Activated CD4-positive, alpha-beta T cell treated with anti-CD3 and anti-CD28 coated beads, Interleukin-2, amount 10 ng/mL, durations not matched to agents 7 days and 5 days (primary cell): ENCODE measurements at regions not wholly inside any gene's neighbourhood (a gene's known extent, or its start where the extent isn't known, plus 50 kb on each side); places are given as distances from the start of the nearest gene placed in this dataset.

Experiments
- CTCF ChIA-PET: fragments of 350-600 bp; sonication (Branson Sonifier 250); formaldehyde crosslinking; loops from one replicate; lab custom pipeline; 2021; ENCODE audit warnings: antibody characterized with exemption; lab: Charles Lee
- POLR2A ChIA-PET: fragments of 350-600 bp; sonication (Branson Sonifier 250); formaldehyde crosslinking; loops from one replicate; lab custom pipeline; 2021; ENCODE audit warnings: antibody characterized with exemption; lab: Charles Lee
- DNase-seq: peaks from one replicate; pipeline ENCODE4 v3.0.0-alpha.2; 2020
- H3K27ac Mint-ChIP-seq: one replicate; pipeline ENCODE4 v1.8.0; 2021; ENCODE audit warnings: mild to moderate bottlenecking, moderate library complexity, mixed read lengths
- H3K27me3 Mint-ChIP-seq: one replicate; pipeline ENCODE4 v1.8.0; 2021; ENCODE audit warnings: mixed read lengths
- H3K36me3 Mint-ChIP-seq: one replicate; pipeline ENCODE4 v1.8.0; 2021; ENCODE audit warnings: low read depth, mixed read lengths
- H3K4me1 Mint-ChIP-seq: one replicate; pipeline ENCODE4 v1.8.0; 2021; ENCODE audit warnings: mixed read lengths
- H3K4me3 Mint-ChIP-seq: one replicate; pipeline ENCODE4 v1.8.0; 2021; ENCODE audit warnings: mild to moderate bottlenecking, moderate library complexity, mixed read lengths
- H3K9me3 Mint-ChIP-seq: one replicate; pipeline ENCODE4 v1.8.0; 2021; ENCODE audit warnings: mixed read lengths

GRCh38 chr1:178632653-178633052 is 92.4 kb upstream of the RALGPS2 start:
- CTCF ChIA-PET = no interaction called here
- no peak for DNase-seq
- Mint-ChIP-seq H3K4me3 (no peak overlapping the region), H3K9me3 (no peaks in the 10 kb centered on the region), H3K27ac (no peak overlapping the region), H3K36me3 (no peaks in the 10 kb centered on the region), H3K27me3 (no peaks in the 10 kb centered on the region), H3K4me1 (no peaks in the 10 kb centered on the region)
- POLR2A ChIA-PET = no interaction called here

DNA sequence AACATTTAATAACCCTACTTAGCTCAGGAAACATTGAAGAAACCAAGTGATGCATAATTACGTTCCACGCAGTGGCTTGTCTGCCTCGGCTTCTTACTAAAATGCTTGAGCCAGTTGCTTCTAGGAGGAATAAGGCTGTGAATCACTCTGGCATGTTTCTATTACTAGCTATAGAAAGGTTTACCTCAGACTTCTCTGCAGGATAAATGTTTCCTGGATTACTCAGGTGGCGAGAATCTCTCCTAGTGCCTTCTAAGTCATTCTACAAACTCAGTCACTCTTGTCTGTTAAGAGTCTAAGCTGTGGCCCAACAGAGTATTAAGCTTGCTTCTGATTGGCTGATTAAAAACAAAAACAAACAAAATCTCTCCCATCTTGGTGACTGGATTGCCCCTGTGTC is 92.0 kb upstream of the RALGPS2 start:
- ChIA-PET CTCF (interaction anchor here (0.6 kb wide), 1 partner anchor 14 kb away, joined by 3 read pairs; no protein-coding TSS in a partner anchor), POLR2A (no interaction called here)
- Mint-ChIP-seq H3K9me3 (no peaks in the 10 kb centered on the region), H3K27ac (no peak overlapping the region), H3K27me3 (no peaks in the 10 kb centered on the region), H3K4me3 (no peak overlapping the region), H3K36me3 (no peaks in the 10 kb centered on the region), H3K4me1 (no peaks in the 10 kb centered on the region)
- DNase-seq = no peak

DNA sequence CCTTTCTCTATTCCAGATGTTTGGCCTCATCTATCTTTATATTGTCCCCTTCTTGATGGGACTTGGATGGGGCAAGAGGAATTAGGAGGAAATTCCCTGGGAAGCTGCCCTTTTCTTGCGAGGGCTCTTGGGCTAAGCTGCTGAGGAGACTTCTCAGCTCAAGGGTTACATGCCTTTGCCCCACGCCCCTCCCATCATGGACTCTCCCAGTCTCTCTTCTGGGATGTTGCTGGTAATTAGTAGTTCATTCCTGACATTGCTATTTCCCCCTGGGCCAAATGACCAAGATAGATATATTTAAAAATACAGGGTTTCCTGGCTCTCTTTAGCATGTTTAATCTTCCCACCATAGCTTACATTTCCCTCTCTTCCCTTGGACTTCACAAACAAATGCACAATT is 90.6 kb upstream of the RALGPS2 start:
- ChIA-PET CTCF (interaction anchor here (0.6 kb wide), 1 partner anchor 755 kb away, joined by 6 read pairs; no protein-coding TSS in a partner anchor), POLR2A (no interaction called here)
- H3K36me3 Mint-ChIP-seq = no peaks in the 10 kb centered on the region
- no peaks in the 10 kb centered on the region for H3K27me3 Mint-ChIP-seq
- H3K4me1 Mint-ChIP-seq = no peaks in the 10 kb centered on the region
- no peak overlapping the region for H3K27ac Mint-ChIP-seq
- no peak for DNase-seq
- no peaks in the 10 kb centered on the region for H3K9me3 Mint-ChIP-seq
- H3K4me3 Mint-ChIP-seq = no peak overlapping the region

DNA sequence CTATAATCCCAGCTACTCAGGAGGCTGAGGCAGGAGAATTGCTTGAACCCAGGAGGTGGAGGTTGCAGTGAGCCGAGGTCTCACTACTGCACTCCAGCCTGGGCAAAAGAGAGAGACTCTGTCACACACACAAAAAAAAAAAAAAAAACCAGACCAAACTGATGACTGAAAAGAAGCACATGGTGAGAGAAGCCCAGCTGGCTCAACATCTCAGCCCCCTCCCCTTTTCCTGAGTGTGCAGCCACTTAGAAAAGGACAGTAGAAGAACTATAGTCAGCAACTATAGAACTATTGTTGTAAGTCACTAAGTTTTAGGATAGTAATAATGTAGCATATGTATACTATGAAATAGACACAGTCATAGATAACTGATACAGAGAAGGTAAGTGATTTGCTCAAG is 87.2 kb upstream of the RALGPS2 start:
- Mint-ChIP-seq H3K27me3 (no peaks in the 10 kb centered on the region), H3K36me3 (no peaks in the 10 kb centered on the region), H3K4me3 (no peak overlapping the region), H3K4me1 (no peaks in the 10 kb centered on the region), H3K9me3 (no peaks in the 10 kb centered on the region), H3K27ac (no peak overlapping the region)
- no peak for DNase-seq
- ChIA-PET CTCF (no interaction called here), POLR2A (no interaction called here)

GRCh38 chr1:178639326-178639725 is 85.7 kb upstream of the RALGPS2 start:
- Mint-ChIP-seq H3K27ac (no peak overlapping the region), H3K4me3 (no peak overlapping the region), H3K4me1 (no peaks in the 10 kb centered on the region), H3K9me3 (no peaks in the 10 kb centered on the region), H3K27me3 (peaks cover 2% of the 10 kb centered on the region), H3K36me3 (no peaks in the 10 kb centered on the region)
- no peak for DNase-seq
- ChIA-PET CTCF (interaction anchor here (0.6 kb wide), 1 partner anchor 69 kb away, joined by 3 read pairs; no protein-coding TSS in a partner anchor), POLR2A (no interaction called here)

- Mint-ChIP-seq H3K27me3 (peaks cover 2% of the 10 kb centered on the region), H3K4me3 (no peak overlapping the region), H3K27ac (no peak overlapping the region), H3K9me3 (no peaks in the 10 kb centered on the region), H3K4me1 (no peaks in the 10 kb centered on the region), H3K36me3 (no peaks in the 10 kb centered on the region)
- DNase-seq = no peak
- ChIA-PET CTCF (no interaction called here), POLR2A (no interaction called here)
Observed at GRCh38 chr1:178642282-178642681, 82.8 kb upstream of the RALGPS2 start.

- ChIA-PET CTCF (no interaction called here), POLR2A (no interaction called here)
- Mint-ChIP-seq H3K27ac (no peak overlapping the region), H3K36me3 (no peaks in the 10 kb centered on the region), H3K27me3 (peaks cover 2% of the 10 kb centered on the region), H3K4me3 (no peak overlapping the region), H3K4me1 (no peaks in the 10 kb centered on the region), H3K9me3 (no peaks in the 10 kb centered on the region)
- DNase-seq = no peak
Observed at GRCh38 chr1:178643349-178643748, 81.7 kb upstream of the RALGPS2 start.

DNA sequence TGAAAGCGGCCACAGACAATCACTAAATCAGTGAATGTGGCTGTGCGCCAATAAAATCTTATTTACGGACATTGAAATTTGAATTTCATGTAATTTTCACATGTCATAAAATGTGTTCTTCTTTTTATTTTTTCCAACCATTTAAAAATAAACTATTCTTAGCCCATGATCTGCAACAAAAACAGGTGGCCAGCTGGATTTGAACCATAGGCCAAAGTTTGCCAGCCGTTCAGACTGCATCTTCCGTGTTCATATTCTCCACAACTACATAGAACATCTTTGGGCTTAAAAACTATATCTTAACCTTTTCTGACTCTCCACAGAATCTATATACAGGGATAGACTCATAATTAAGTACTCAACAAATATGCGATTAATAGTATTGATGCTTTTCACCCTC is 81.2 kb upstream of the RALGPS2 start:
- CTCF ChIA-PET = no interaction called here
- POLR2A ChIA-PET = no interaction called here
- no peaks in the 10 kb centered on the region for H3K36me3 Mint-ChIP-seq
- H3K27ac Mint-ChIP-seq = no peak overlapping the region
- no peaks in the 10 kb centered on the region for H3K4me1 Mint-ChIP-seq
- no peak for DNase-seq
- no peak overlapping the region for H3K4me3 Mint-ChIP-seq
- peaks cover 2% of the 10 kb centered on the region for H3K27me3 Mint-ChIP-seq
- no peaks in the 10 kb centered on the region for H3K9me3 Mint-ChIP-seq

DNA sequence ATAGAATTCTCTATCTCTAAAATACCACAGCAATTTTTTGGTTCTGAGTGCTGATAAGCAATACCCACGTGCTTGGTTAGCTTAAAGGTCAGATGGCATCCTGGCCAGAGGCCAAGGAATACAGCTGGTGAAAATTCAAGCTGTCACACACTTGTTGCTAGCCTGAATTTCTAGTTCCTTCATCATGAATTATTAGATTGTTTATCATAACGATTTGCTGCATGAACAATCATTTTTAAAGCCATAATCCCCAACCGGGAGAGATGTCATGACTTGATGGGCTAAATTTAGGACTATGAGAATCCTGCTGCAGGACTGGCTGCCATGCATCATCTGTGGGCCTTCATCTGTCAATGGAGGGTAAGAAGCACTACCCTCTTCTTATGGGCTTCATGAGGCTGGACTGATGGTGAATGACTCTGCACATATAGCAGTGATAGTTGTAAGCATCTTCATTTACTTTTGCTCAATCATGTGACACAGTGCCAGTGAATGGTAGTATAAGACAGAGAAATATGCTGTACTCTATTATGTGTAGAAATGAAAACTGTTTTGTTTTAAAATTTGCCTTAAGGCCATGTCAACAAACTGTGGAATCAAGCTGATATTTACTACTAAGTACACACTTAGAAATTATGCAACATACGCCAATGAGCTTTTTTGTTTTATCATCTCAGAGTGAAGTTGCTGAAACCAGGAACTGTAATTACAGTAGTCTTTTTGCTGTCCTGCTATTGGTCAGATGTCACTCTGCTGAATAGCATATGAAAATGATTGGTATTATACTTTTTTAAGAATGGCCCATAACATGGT is 80.5 kb upstream of the RALGPS2 start:
- ChIA-PET CTCF (no interaction called here), POLR2A (no interaction called here)
- Mint-ChIP-seq H3K27ac (no peak overlapping the region), H3K4me3 (no peak overlapping the region), H3K36me3 (no peaks in the 10 kb centered on the region), H3K4me1 (no peaks in the 10 kb centered on the region), H3K9me3 (no peaks in the 10 kb centered on the region), H3K27me3 (peaks cover 2% of the 10 kb centered on the region)
- DNase-seq = no peak

DNA sequence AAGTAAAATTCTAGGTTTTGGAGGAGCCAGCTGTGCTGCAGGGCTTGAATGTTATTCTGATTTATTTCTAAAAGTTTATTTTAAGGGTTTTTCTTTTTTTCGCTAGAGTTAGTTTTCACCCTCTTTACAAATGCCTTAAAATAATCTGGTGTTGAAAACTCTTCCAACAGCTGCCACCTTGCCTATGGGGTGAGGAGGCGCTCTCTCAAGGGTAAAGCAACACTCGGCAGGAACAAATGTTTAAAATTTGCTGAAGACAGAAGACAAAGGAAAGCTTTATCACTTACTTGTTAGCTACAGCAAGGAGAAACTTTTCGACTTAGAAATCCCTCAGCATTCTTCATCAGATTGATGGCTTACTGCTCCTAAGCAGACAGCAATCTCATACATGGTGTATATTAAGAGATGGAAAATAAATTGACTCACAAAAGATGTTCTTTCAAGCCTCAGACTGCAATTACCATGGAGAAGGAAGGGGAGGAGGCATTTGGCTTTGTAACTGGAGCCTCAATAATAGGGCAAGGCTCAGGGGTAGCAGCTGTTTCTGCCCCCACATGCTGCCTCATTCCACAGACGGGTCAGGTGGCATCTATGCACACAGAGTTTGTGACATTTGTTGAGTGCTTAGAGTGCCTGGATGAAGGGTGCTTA is 79.8 kb upstream of the RALGPS2 start:
- Mint-ChIP-seq H3K27me3 (peaks cover 4% of the 10 kb centered on the region), H3K4me1 (no peaks in the 10 kb centered on the region), H3K27ac (no peak overlapping the region), H3K36me3 (no peaks in the 10 kb centered on the region), H3K4me3 (no peak overlapping the region), H3K9me3 (no peaks in the 10 kb centered on the region)
- CTCF ChIA-PET = no interaction called here
- POLR2A ChIA-PET = no interaction called here
- no peak for DNase-seq

DNA sequence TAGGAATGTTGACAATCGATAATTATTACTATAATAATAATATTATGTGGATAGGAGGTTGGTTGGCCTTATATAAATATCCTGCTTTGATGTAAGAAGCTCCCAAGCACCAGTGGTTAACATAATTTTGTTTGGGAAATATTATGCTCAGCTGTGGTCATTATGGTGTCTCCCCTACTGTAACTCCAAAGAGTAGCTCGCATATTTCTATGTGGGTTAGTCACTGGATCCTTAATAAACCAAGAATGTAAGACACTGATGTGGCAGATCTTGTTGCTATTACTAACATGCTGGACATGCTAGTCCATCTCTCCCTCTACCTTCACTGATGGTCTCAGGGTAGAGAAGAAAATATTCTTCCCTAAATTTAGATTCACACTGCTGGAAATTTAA is 79.2 kb upstream of the RALGPS2 start:
- Mint-ChIP-seq H3K4me1 (no peaks in the 10 kb centered on the region), H3K9me3 (no peaks in the 10 kb centered on the region), H3K27ac (no peak overlapping the region), H3K27me3 (peaks cover 4% of the 10 kb centered on the region), H3K36me3 (no peaks in the 10 kb centered on the region), H3K4me3 (no peak overlapping the region)
- POLR2A ChIA-PET = no interaction called here
- CTCF ChIA-PET = no interaction called here
- no peak for DNase-seq

- ChIA-PET CTCF (no interaction called here), POLR2A (no interaction called here)
- Mint-ChIP-seq H3K9me3 (no peaks in the 10 kb centered on the region), H3K4me1 (no peaks in the 10 kb centered on the region), H3K36me3 (no peaks in the 10 kb centered on the region), H3K27ac (no peak overlapping the region), H3K4me3 (no peak overlapping the region), H3K27me3 (peaks cover 4% of the 10 kb centered on the region)
- DNase-seq = no peak
Observed at GRCh38 chr1:178646821-178647220, 78.2 kb upstream of the RALGPS2 start.

GRCh38 chr1:178648151-178648550 is 76.9 kb upstream of the RALGPS2 start:
- ChIA-PET CTCF (no interaction called here), POLR2A (no interaction called here)
- no peaks in the 10 kb centered on the region for H3K9me3 Mint-ChIP-seq
- H3K27ac Mint-ChIP-seq = no peak overlapping the region
- DNase-seq = no peak
- H3K4me3 Mint-ChIP-seq = no peak overlapping the region
- H3K36me3 Mint-ChIP-seq = no peaks in the 10 kb centered on the region
- peaks cover 4% of the 10 kb centered on the region for H3K27me3 Mint-ChIP-seq
- H3K4me1 Mint-ChIP-seq = no peaks in the 10 kb centered on the region
